HG02852 (cell line): ENCODE measurements at regions not wholly inside any gene's neighbourhood (a gene's known extent, or its start where the extent isn't known, plus 50 kb on each side); places are given as distances from the start of the nearest gene placed in this dataset.
"Not testable (repeated sequence)": the region's sequence is repeated elsewhere in the genome, so short reads cannot be mapped to it uniquely, and the experiment has no call there.

Experiments
- ATAC-seq: cut with Tn5 transposase; IDR thresholded peaks from one replicate; pipeline ENCODE4 v1.9.1; 2021; ENCODE audit warnings: mild to moderate bottlenecking, moderate library complexity; ENCODE audit not compliant: unreplicated experiment

- no peak for ATAC-seq
These were observed 357.0 kb downstream of the TMEM121 start for GRCh38 chr14:105883066-105884005.

GRCh38 chr14:105884192-105884807, 357.9 kb downstream of the TMEM121 start:
- ATAC-seq: not testable (repeated sequence)

GRCh38 chr14:105884808-105885281, 358.5 kb downstream of the TMEM121 start:
- ATAC-seq: no peak

- no peak for ATAC-seq
These were observed 359.4 kb downstream of the TMEM121 start for GRCh38 chr14:105885561-105886320.

GRCh38 chr14:105886791-105887191, 360.4 kb downstream of the TMEM121 start:
- not testable (repeated sequence) for ATAC-seq

- ATAC-seq: no peak
These were observed 361.3 kb downstream of the TMEM121 start for GRCh38 chr14:105887692-105888091.

- ATAC-seq: no peak
These were observed 361.8 kb downstream of the TMEM121 start for GRCh38 chr14:105888151-105888550.

GRCh38 chr14:105888784-105889665, 362.6 kb downstream of the TMEM121 start:
- no peak for ATAC-seq

- no peak for ATAC-seq
These were observed 363.5 kb downstream of the TMEM121 start for GRCh38 chr14:105889666-105890473.

GRCh38 chr14:105890474-105891220, 364.3 kb downstream of the TMEM121 start:
- no peak for ATAC-seq

- ATAC-seq: no peak
These were observed 364.8 kb downstream of the TMEM121 start for GRCh38 chr14:105891221-105891602.

GRCh38 chr14:105891631-105892452, 365.5 kb downstream of the TMEM121 start:
- ATAC-seq: no peak

- not testable (repeated sequence) for ATAC-seq
These were observed 366.4 kb downstream of the TMEM121 start for GRCh38 chr14:105892453-105893441.

- not testable (repeated sequence) for ATAC-seq
These were observed 367.3 kb downstream of the TMEM121 start for GRCh38 chr14:105893686-105894085.

- no peak for ATAC-seq
These were observed 368.0 kb downstream of the TMEM121 start for GRCh38 chr14:105894125-105894977.
